ENCODE measurements at regions not wholly inside any gene's neighbourhood (a gene's known extent, or its start where the extent isn't known, plus 50 kb on each side); places are given as distances from the start of the nearest gene placed in this dataset.

- WGBS, 3 donors: 79 to 85% (median 81%) methylated on average over 1 of the region's 1 CpG
- no peak for DNase-seq
- Histone ChIP-seq H3K27me3 (no peaks in the 10 kb centered on the region), H3K9me3 (no peaks in the 10 kb centered on the region), H3K36me3 (no peaks in the 10 kb centered on the region), H3K4me3 (no peak overlapping the region), H3K4me1 (ENCODE audit: insufficient read depth) (no peaks in the 10 kb centered on the region), H3K27ac (no peak overlapping the region)
- TF ChIP-seq POLR2A (IDR thresholded peaks at IDR 0.05): no peak
- TF ChIP-seq CTCF (IDR thresholded peaks at IDR 0.05): no peak
- TF ChIP-seq EP300 (IDR thresholded peaks at IDR 0.05): no peak
- intact Hi-C loops (cut with DNase I): no loop called here
These were observed 1995.6 kb upstream of the RAG2 start for GRCh38 chr11:38593649-38594048.

GRCh38 chr11:38582756-38583155, 1984.7 kb upstream of the RAG2 start:
- Histone ChIP-seq H3K4me3 (no peak overlapping the region), H3K27me3 (no peaks in the 10 kb centered on the region), H3K36me3 (no peaks in the 10 kb centered on the region), H3K9me3 (no peaks in the 10 kb centered on the region), H3K4me1 (ENCODE audit: insufficient read depth) (no peaks in the 10 kb centered on the region), H3K27ac (no peak overlapping the region)
- DNase-seq: no peak
- intact Hi-C loops (cut with DNase I): no loop called here
- TF ChIP-seq POLR2A (IDR thresholded peaks at IDR 0.05) (no peak), EP300 (IDR thresholded peaks at IDR 0.05) (no peak), CTCF (IDR thresholded peaks at IDR 0.05) (no peak)
- 56 to 67% (median 56%) methylated on average over 3 of the region's 3 CpGs for WGBS, 3 donors

- TF ChIP-seq EP300 (IDR thresholded peaks at IDR 0.05) (no peak), CTCF (IDR thresholded peaks at IDR 0.05) (no peak), POLR2A (IDR thresholded peaks at IDR 0.05) (no peak)
- Histone ChIP-seq H3K4me3 (no peak overlapping the region), H3K27ac (no peak overlapping the region), H3K27me3 (no peaks in the 10 kb centered on the region), H3K9me3 (no peaks in the 10 kb centered on the region), H3K36me3 (no peaks in the 10 kb centered on the region), H3K4me1 (ENCODE audit: insufficient read depth) (no peaks in the 10 kb centered on the region)
- DNase-seq: no peak
- intact Hi-C loops (cut with DNase I): no loop called here
These were observed 1984.1 kb upstream of the RAG2 start for GRCh38 chr11:38582151-38582550.

GRCh38 chr11:38577769-38578168, 1979.7 kb upstream of the RAG2 start:
- no peak for DNase-seq
- Histone ChIP-seq H3K9me3 (no peaks in the 10 kb centered on the region), H3K4me1 (ENCODE audit: insufficient read depth) (no peaks in the 10 kb centered on the region), H3K36me3 (no peaks in the 10 kb centered on the region), H3K27ac (no peak overlapping the region), H3K4me3 (no peak overlapping the region), H3K27me3 (no peaks in the 10 kb centered on the region)
- no peak for TF ChIP-seq POLR2A (IDR thresholded peaks at IDR 0.05)
- no peak for TF ChIP-seq EP300 (IDR thresholded peaks at IDR 0.05)
- no peak for TF ChIP-seq CTCF (IDR thresholded peaks at IDR 0.05)
- intact Hi-C loops (cut with DNase I): no loop called here

GRCh38 chr11:38562562-38562961, 1964.5 kb upstream of the RAG2 start:
- TF ChIP-seq EP300 (IDR thresholded peaks at IDR 0.05) (no peak), CTCF (IDR thresholded peaks at IDR 0.05) (no peak), POLR2A (IDR thresholded peaks at IDR 0.05) (no peak)
- Histone ChIP-seq H3K4me1 (ENCODE audit: insufficient read depth) (no peaks in the 10 kb centered on the region), H3K36me3 (no peaks in the 10 kb centered on the region), H3K27me3 (no peaks in the 10 kb centered on the region), H3K27ac (no peak overlapping the region), H3K9me3 (no peaks in the 10 kb centered on the region), H3K4me3 (no peak overlapping the region)
- intact Hi-C loops (cut with DNase I): no loop called here
- WGBS, 3 donors: 53 to 61% (median 59%) methylated on average over 3 of the region's 3 CpGs
- no peak for DNase-seq

Measured in ovary (tissue), 7 donors.